Hepatocyte (in vitro differentiated cells): ENCODE measurements at regions not wholly inside any gene's neighbourhood (a gene's known extent, or its start where the extent isn't known, plus 50 kb on each side); places are given as distances from the start of the nearest gene placed in this dataset.

Experiments
- DNase-seq: peaks from one replicate; pipeline ENCODE4 v3.0.0-alpha.2; 2016; ENCODE audit warnings: low spot score
- H2AFZ ChIP-seq: fragments of 200-600 bp; sonication (generic); 2 replicates; pipeline ENCODE4 v1.6.0; 2016; ENCODE audit warnings: antibody characterized with exemption, mild to moderate bottlenecking
- H3K27ac ChIP-seq: fragments of 200-600 bp; sonication (generic); 2 replicates; pipeline ENCODE4 v1.5.1; 2016; ENCODE audit warnings: mild to moderate bottlenecking
- H3K27me3 ChIP-seq: fragments of 200-600 bp; sonication (generic); 2 replicates; pipeline ENCODE4 v1.6.1; 2016
- H3K36me3 ChIP-seq: fragments of 200-600 bp; sonication (generic); replicated peaks from 2 replicates; pipeline ENCODE4 v1.5.1; 2016; ENCODE audit warnings: low read depth; ENCODE audit not compliant: insufficient read depth
- H3K4me1 ChIP-seq: fragments of 200-600 bp; sonication (generic); 2 replicates; pipeline ENCODE4 v1.5.1; 2016; ENCODE audit warnings: mild to moderate bottlenecking, moderate library complexity; ENCODE audit not compliant: insufficient read depth
- H3K4me2 ChIP-seq: fragments of 200-600 bp; sonication (generic); 2 replicates; pipeline ENCODE4 v1.6.0; 2016
- H3K4me3 ChIP-seq: fragments of 200-600 bp; sonication (generic); 2 replicates; pipeline ENCODE4 v1.5.1; 2016; ENCODE audit warnings: mild to moderate bottlenecking
- H3K79me2 ChIP-seq: fragments of 200-600 bp; sonication (generic); 2 replicates; pipeline ENCODE4 v1.6.0; 2017; ENCODE audit warnings: mild to moderate bottlenecking
- H3K9me2 ChIP-seq: fragments of 200-600 bp; sonication (generic); replicated peaks from 2 replicates; pipeline ENCODE4 v1.6.0; 2017; ENCODE audit warnings: mild to moderate bottlenecking; ENCODE audit not compliant: insufficient read depth
- H3K9me3 ChIP-seq: fragments of 200-600 bp; sonication (generic); 2 replicates; pipeline ENCODE4 v1.5.1; 2016; ENCODE audit warnings: low read depth, mild to moderate bottlenecking
- H4K20me1 ChIP-seq: fragments of 200-600 bp; sonication (generic); 2 replicates; pipeline ENCODE4 v1.6.0; 2016; ENCODE audit warnings: mild to moderate bottlenecking; ENCODE audit not compliant: insufficient read depth, poor library complexity, severe bottlenecking
- EZH2 ChIP-seq: fragments of 200-600 bp; sonication (generic); IDR thresholded peaks from 2 replicates; pipeline ENCODE4 v1.6.1; 2016; ENCODE audit warnings: antibody characterized with exemption, mild to moderate bottlenecking, borderline replicate concordance
- EZH2phosphoT487 ChIP-seq: fragments of 200-600 bp; sonication (generic); IDR thresholded peaks from one replicate; pipeline ENCODE4 v1.6.1; 2018; ENCODE audit warnings: antibody characterized with exemption, mild to moderate bottlenecking, low read depth, moderate library complexity; ENCODE audit not compliant: unreplicated experiment, severe bottlenecking
- WGBS: methylation state at CpG from one replicate; pipeline ENCODE4 v1.1.6; 2016; ENCODE audit warnings: low lambda C conversion rate; ENCODE audit errors: missing lambda C conversion rate; 5-methylcytosine and 5-hydroxymethylcytosine counted together
- TF ChIP-seq, protein P1 (sequence below): fragments of 200-600 bp; sonication (generic); IDR thresholded peaks from 2 replicates; pipeline ENCODE4 v1.5.1; 2016; ENCODE audit warnings: antibody characterized with exemption, mild to moderate bottlenecking; ENCODE audit not compliant: poor library complexity

DNA sequence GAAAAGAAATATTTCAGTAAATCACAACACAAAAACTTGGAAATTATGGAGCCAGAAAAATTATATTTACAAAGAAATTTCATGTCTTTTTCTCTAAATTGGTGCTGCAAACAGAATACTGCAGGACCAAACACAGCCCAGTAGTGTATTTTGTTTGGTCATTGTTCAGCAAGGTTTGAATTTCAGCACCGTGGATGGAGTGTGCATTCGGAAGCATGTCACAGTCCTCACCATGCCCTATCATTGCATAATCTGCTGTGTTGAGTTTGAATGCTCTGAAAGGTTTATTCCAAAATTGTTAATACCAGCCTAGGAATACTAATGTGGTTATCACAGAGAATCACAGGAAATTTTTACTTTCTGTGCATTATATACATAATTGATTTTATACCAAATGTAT is 296.7 kb downstream of the METTL4 start:
- no peak for DNase-seq
- H3K27ac ChIP-seq: no peak overlapping the region
- no peaks in the 10 kb centered on the region for H3K9me3 ChIP-seq
- 73% methylated on average over 2 of the region's 2 CpGs for WGBS
- no peaks in the 10 kb centered on the region for H3K4me1 ChIP-seq
- H3K36me3 ChIP-seq: no peaks in the 10 kb centered on the region
- no peaks in the 10 kb centered on the region for H3K27me3 ChIP-seq
- no peak overlapping the region for H3K4me2 ChIP-seq
- TF ChIP-seq EZH2phosphoT487 (no peak), EZH2 (no peak)
- TF ChIP-seq, protein P1, sequence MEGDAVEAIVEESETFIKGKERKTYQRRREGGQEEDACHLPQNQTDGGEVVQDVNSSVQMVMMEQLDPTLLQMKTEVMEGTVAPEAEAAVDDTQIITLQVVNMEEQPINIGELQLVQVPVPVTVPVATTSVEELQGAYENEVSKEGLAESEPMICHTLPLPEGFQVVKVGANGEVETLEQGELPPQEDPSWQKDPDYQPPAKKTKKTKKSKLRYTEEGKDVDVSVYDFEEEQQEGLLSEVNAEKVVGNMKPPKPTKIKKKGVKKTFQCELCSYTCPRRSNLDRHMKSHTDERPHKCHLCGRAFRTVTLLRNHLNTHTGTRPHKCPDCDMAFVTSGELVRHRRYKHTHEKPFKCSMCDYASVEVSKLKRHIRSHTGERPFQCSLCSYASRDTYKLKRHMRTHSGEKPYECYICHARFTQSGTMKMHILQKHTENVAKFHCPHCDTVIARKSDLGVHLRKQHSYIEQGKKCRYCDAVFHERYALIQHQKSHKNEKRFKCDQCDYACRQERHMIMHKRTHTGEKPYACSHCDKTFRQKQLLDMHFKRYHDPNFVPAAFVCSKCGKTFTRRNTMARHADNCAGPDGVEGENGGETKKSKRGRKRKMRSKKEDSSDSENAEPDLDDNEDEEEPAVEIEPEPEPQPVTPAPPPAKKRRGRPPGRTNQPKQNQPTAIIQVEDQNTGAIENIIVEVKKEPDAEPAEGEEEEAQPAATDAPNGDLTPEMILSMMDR: no peak
- H2AFZ ChIP-seq: no peak overlapping the region
- H4K20me1 ChIP-seq: no peaks in the 10 kb centered on the region
- no peaks in the 10 kb centered on the region for H3K79me2 ChIP-seq
- no peaks in the 10 kb centered on the region for H3K9me2 ChIP-seq
- H3K4me3 ChIP-seq: no peak overlapping the region

- Histone ChIP-seq H4K20me1 (no peaks in the 10 kb centered on the region), H3K4me1 (no peaks in the 10 kb centered on the region)
- 78% methylated on average over 1 of the region's 1 CpG for WGBS
These were observed 290.2 kb downstream of the METTL4 start for GRCh38 chr18:2281086-2281485.

GRCh38 chr18:2281523-2282199 is 289.6 kb downstream of the METTL4 start:
- Histone ChIP-seq H3K27me3 (no peaks in the 10 kb centered on the region), H4K20me1 (no peaks in the 10 kb centered on the region), H3K4me2 (no peak overlapping the region), H3K9me2 (no peaks in the 10 kb centered on the region), H2AFZ (no peak overlapping the region), H3K36me3 (no peaks in the 10 kb centered on the region), H3K79me2 (no peaks in the 10 kb centered on the region), H3K9me3 (no peaks in the 10 kb centered on the region), H3K27ac (no peak overlapping the region), H3K4me1 (no peaks in the 10 kb centered on the region), H3K4me3 (no peak overlapping the region)
- TF ChIP-seq, protein P1: no peak
- TF ChIP-seq EZH2 (no peak), EZH2phosphoT487 (no peak)
- 83% methylated on average over 11 of the region's 11 CpGs for WGBS
- peak; percentile 8 for DNase-seq

More at GRCh38 chr18:2281086-2281485, 290.2 kb downstream of the METTL4 start:
- H3K36me3 ChIP-seq: no peaks in the 10 kb centered on the region
- no peak overlapping the region for H3K4me2 ChIP-seq
- H3K79me2 ChIP-seq: no peaks in the 10 kb centered on the region
- no peak overlapping the region for H3K27ac ChIP-seq
- no peaks in the 10 kb centered on the region for H3K9me3 ChIP-seq
- no peaks in the 10 kb centered on the region for H3K9me2 ChIP-seq
- TF ChIP-seq EZH2phosphoT487: no peak
- TF ChIP-seq EZH2: no peak
- TF ChIP-seq, protein P1: no peak
- H2AFZ ChIP-seq: no peak overlapping the region
- H3K27me3 ChIP-seq: no peaks in the 10 kb centered on the region
- DNase-seq: no peak
- no peak overlapping the region for H3K4me3 ChIP-seq
